HG02610 (cell line): ENCODE measurements at regions not wholly inside any gene's neighbourhood (a gene's known extent, or its start where the extent isn't known, plus 50 kb on each side); places are given as distances from the start of the nearest gene placed in this dataset.
"Not testable (repeated sequence)": the region's sequence is repeated elsewhere in the genome, so short reads cannot be mapped to it uniquely, and the experiment has no call there.

Experiments
- ATAC-seq: cut with Tn5 transposase; IDR thresholded peaks from one replicate; pipeline ENCODE4 v1.9.1; 2021; ENCODE audit warnings: mild to moderate bottlenecking, moderate library complexity; ENCODE audit not compliant: unreplicated experiment

GRCh38 chr7:12979181-12979580 is 291.7 kb downstream of the ARL4A start:
- ATAC-seq, result no peak

GRCh38 chr7:12982178-12982577 is 294.7 kb downstream of the ARL4A start:
- ATAC-seq, result no peak

- no peak for ATAC-seq
These were observed 296.7 kb downstream of the ARL4A start for GRCh38 chr7:12984117-12984516.

- no peak for ATAC-seq
These were observed 297.8 kb downstream of the ARL4A start for GRCh38 chr7:12985228-12985627.

- no peak for ATAC-seq
These were observed 298.3 kb downstream of the ARL4A start for GRCh38 chr7:12985752-12986151.

GRCh38 chr7:12987238-12987637 is 299.8 kb downstream of the ARL4A start:
- no peak for ATAC-seq

GRCh38 chr7:12990440-12990839 is 303.0 kb downstream of the ARL4A start:
- no peak for ATAC-seq

- ATAC-seq, result no peak
These were observed 305.6 kb downstream of the ARL4A start for GRCh38 chr7:12993025-12993424.

- no peak for ATAC-seq
These were observed 308.6 kb downstream of the ARL4A start for GRCh38 chr7:12995912-12996469.

GRCh38 chr7:13007331-13007730 is 319.9 kb downstream of the ARL4A start:
- ATAC-seq, result no peak

GRCh38 chr7:13009517-13009916 is 322.1 kb downstream of the ARL4A start:
- ATAC-seq, result no peak

GRCh38 chr7:13014011-13014410 is 326.6 kb downstream of the ARL4A start:
- ATAC-seq, result no peak

- ATAC-seq, result no peak
These were observed 328.7 kb downstream of the ARL4A start for GRCh38 chr7:13016036-13016581.

GRCh38 chr7:13016592-13017332 is 329.3 kb downstream of the ARL4A start:
- ATAC-seq, result no peak

- no peak for ATAC-seq
These were observed 330.0 kb downstream of the ARL4A start for GRCh38 chr7:13017333-13017857.

- ATAC-seq, result no peak
These were observed 330.4 kb downstream of the ARL4A start for GRCh38 chr7:13017881-13018280.

- no peak for ATAC-seq
These were observed 334.3 kb downstream of the ARL4A start for GRCh38 chr7:13021566-13022300.

- no peak for ATAC-seq
These were observed 336.8 kb downstream of the ARL4A start for GRCh38 chr7:13024121-13024674.

GRCh38 chr7:13025043-13025442 is 337.6 kb downstream of the ARL4A start:
- ATAC-seq, result not testable (repeated sequence)

GRCh38 chr7:13027321-13027720 is 339.9 kb downstream of the ARL4A start:
- ATAC-seq, result no peak
